CD14-positive monocyte (primary cell): ENCODE measurements at regions not wholly inside any gene's neighbourhood (a gene's known extent, or its start where the extent isn't known, plus 50 kb on each side); places are given as distances from the start of the nearest gene placed in this dataset.
A peak's percentile ranks its signal among the peaks of the same experiment; 100 is the strongest.

Experiments used
- DNase-seq, 3 donors: peaks; one replicate each; pipeline ENCODE4 v3.0.0-alpha.2; 2011 to 2022
- H2AFZ ChIP-seq: 2 replicates; pipeline ENCODE4 v1.6.0; 2012; ENCODE audit warnings: mild to moderate bottlenecking, low read depth, low read length, inconsistent platforms; ENCODE audit not compliant: insufficient read depth, poor library complexity, severe bottlenecking
- H3K27ac ChIP-seq, 2 donors: 1 replicate in 1 of 2; 2 replicates in 1 of 2; pipeline ENCODE4 v1.5.1; 2012 to 2013; ENCODE audit warnings: low read length in 2 of 2, control low read depth in 1 of 2, inconsistent platforms in 1 of 2, low read depth in 1 of 2, mild to moderate bottlenecking in 1 of 2
- H3K27me3 ChIP-seq, 2 donors: one replicate each; pipeline versions ENCODE4 v1.6.0 to v1.6.1; 2011 to 2013; ENCODE audit warnings: low read length in 2 of 2; ENCODE audit not compliant: control insufficient read depth in 2 of 2, insufficient read depth in 2 of 2
- H3K36me3 ChIP-seq, 2 donors: replicated peaks in 1 of 2; 1 replicate in 1 of 2; 2 replicates in 1 of 2; pipeline versions ENCODE4 v1.5.1 to v1.6.1; 2012 to 2013; ENCODE audit warnings: low read length in 2 of 2, control low read depth in 1 of 2, inconsistent platforms in 1 of 2, mild to moderate bottlenecking in 1 of 2; ENCODE audit not compliant: insufficient read depth in 2 of 2, control insufficient read depth in 1 of 2
- H3K4me1 ChIP-seq, 2 donors: 1 replicate in 1 of 2; 2 replicates in 1 of 2; pipeline versions ENCODE4 v1.5.1 to v1.6.1; 2012 to 2013; ENCODE audit warnings: low read length in 2 of 2, control low read depth in 1 of 2, inconsistent platforms in 1 of 2, mild to moderate bottlenecking in 1 of 2, moderate library complexity in 1 of 2; ENCODE audit not compliant: insufficient read depth in 2 of 2, control insufficient read depth in 1 of 2
- H3K4me2 ChIP-seq: replicated peaks from 2 replicates; pipeline ENCODE3; 2012; ENCODE audit warnings: low read length, moderate library complexity, mild to moderate bottlenecking; ENCODE audit not compliant: poor library complexity, severe bottlenecking; ENCODE audit errors: extremely low read depth
- H3K4me3 ChIP-seq, 3 experiments: fragments of 200-600 bp in 1 of 3; sonication (generic) in 1 of 3; replicated peaks in 1 of 3; 1 replicate in 2 of 3; 2 replicates in 1 of 3; pipeline ENCODE4 v1.5.1; 2011 to 2013; ENCODE audit warnings: low read length in 3 of 3, mild to moderate bottlenecking in 3 of 3, control low read depth in 2 of 3, low read depth in 2 of 3, inconsistent platforms in 1 of 3, moderate library complexity in 1 of 3
- H3K79me2 ChIP-seq: 2 replicates; pipeline ENCODE4 v1.6.0; 2012; ENCODE audit warnings: mild to moderate bottlenecking, control low read depth, inconsistent platforms, low read length, moderate library complexity; ENCODE audit not compliant: insufficient read depth
- H3K9ac ChIP-seq: 2 replicates; pipeline ENCODE4 v1.6.0; 2017; ENCODE audit warnings: low read length, mild to moderate bottlenecking; ENCODE audit not compliant: insufficient read depth, poor library complexity, severe bottlenecking
- H3K9me3 ChIP-seq, 2 donors: replicated peaks in 1 of 2; 1 replicate in 1 of 2; 2 replicates in 1 of 2; pipeline versions ENCODE4 v1.5.1 to v1.6.1; 2012 to 2013; ENCODE audit warnings: low read length in 2 of 2, control low read depth in 1 of 2; ENCODE audit not compliant: control insufficient read depth in 1 of 2, insufficient read depth in 1 of 2
- H4K20me1 ChIP-seq: 2 replicates; pipeline ENCODE4 v1.6.0; 2012; ENCODE audit warnings: mild to moderate bottlenecking, low read length, control low read depth, moderate library complexity; ENCODE audit not compliant: insufficient read depth
- H3K27ac Mint-ChIP-seq, 7 donors: one replicate each; pipeline ENCODE4 v1.8.0; 2020; ENCODE audit warnings: mild to moderate bottlenecking in 7 of 7, mixed read lengths in 7 of 7, moderate library complexity in 6 of 7, inconsistent platforms in 2 of 7
- H3K27me3 Mint-ChIP-seq, 3 donors: one replicate each; pipeline ENCODE4 v1.8.0; 2021 to 2022; ENCODE audit warnings: low read depth in 3 of 3, mild to moderate bottlenecking in 3 of 3, mixed read lengths in 3 of 3, moderate library complexity in 3 of 3, inconsistent platforms in 1 of 3
- H3K36me3 Mint-ChIP-seq, 2 donors: one replicate each; pipeline ENCODE4 v1.8.0; 2020; ENCODE audit warnings: mixed read lengths in 2 of 2, inconsistent platforms in 1 of 2, mild to moderate bottlenecking in 1 of 2
- H3K4me1 Mint-ChIP-seq: one replicate; pipeline ENCODE4 v1.8.0; 2020; ENCODE audit warnings: mild to moderate bottlenecking, mixed read lengths
- H3K4me3 Mint-ChIP-seq, 2 donors: one replicate each; pipeline ENCODE4 v1.8.0; 2020; ENCODE audit warnings: mild to moderate bottlenecking in 2 of 2, mixed read lengths in 2 of 2, moderate library complexity in 1 of 2
- H3K9me3 Mint-ChIP-seq, 7 donors: one replicate each; pipeline ENCODE4 v1.8.0; 2020 to 2022; ENCODE audit warnings: mixed read lengths in 7 of 7, mild to moderate bottlenecking in 6 of 7, moderate library complexity in 6 of 7, inconsistent platforms in 2 of 7
- WGBS: methylation state at CpG from one replicate; pipeline ENCODE4 v1.1.5; 2013; ENCODE audit warnings: missing lambda C conversion rate; ENCODE audit not compliant: insufficient coverage; 5-methylcytosine and 5-hydroxymethylcytosine counted together
- intact Hi-C, 2 donors: fragments of 100-400 bp; cut with micrococcal nuclease; formaldehyde crosslinking; loops; one replicate each; pipeline versions ENCODE4 v1.15.0 to v1.15.1; 2023
- TF ChIP-seq, protein P1 (sequence below): fragments of 200-600 bp; IDR thresholded peaks from one replicate; pipeline ENCODE4 v1.8.0; 2022; ENCODE audit warnings: antibody characterized with exemption, mild to moderate bottlenecking

DNA sequence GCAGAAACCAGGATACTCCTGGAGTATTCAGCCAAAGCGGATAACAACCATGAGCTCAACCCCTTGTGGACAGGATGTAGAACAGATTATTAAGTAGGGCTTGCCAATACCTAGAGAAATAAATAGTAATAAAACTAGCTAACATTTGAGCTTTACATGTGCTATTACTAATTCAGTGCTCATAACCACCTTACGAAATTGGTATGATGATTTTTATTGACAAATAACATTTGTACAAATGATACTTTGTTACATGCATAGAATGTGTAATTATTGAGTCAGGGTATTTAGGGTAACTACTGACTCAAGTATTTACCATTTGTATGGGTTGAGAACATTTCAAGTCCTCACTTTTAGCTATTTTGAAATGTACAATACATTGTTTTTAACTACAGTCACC, 287.9 kb downstream of the CDC5L start:
- no peaks in the 10 kb centered on the region for H3K36me3 Mint-ChIP-seq
- H3K27me3 Mint-ChIP-seq, result peaks cover 2 to 5% (median 5%) of the 10 kb centered on the region in 3 donors
- H3K27ac Mint-ChIP-seq, result no peak overlapping the region
- Histone ChIP-seq H4K20me1 (no peaks in the 10 kb centered on the region), H3K9ac (no peak overlapping the region), H3K9me3 (no peaks in the 10 kb centered on the region), H3K79me2 (no peaks in the 10 kb centered on the region), H3K36me3 (no peaks in the 10 kb centered on the region), H3K4me2 (no peak overlapping the region), H2AFZ (no peak overlapping the region), H3K27ac (no peak overlapping the region), H3K4me3 (no peak overlapping the region), H3K4me1 (no peaks in the 10 kb centered on the region), H3K27me3 (no peaks in the 10 kb centered on the region)
- H3K9me3 Mint-ChIP-seq, result peaks cover 0 to 1% (median 0%) of the 10 kb centered on the region in 7 donors
- no peaks in the 10 kb centered on the region for H3K4me1 Mint-ChIP-seq
- TF ChIP-seq, protein P1, sequence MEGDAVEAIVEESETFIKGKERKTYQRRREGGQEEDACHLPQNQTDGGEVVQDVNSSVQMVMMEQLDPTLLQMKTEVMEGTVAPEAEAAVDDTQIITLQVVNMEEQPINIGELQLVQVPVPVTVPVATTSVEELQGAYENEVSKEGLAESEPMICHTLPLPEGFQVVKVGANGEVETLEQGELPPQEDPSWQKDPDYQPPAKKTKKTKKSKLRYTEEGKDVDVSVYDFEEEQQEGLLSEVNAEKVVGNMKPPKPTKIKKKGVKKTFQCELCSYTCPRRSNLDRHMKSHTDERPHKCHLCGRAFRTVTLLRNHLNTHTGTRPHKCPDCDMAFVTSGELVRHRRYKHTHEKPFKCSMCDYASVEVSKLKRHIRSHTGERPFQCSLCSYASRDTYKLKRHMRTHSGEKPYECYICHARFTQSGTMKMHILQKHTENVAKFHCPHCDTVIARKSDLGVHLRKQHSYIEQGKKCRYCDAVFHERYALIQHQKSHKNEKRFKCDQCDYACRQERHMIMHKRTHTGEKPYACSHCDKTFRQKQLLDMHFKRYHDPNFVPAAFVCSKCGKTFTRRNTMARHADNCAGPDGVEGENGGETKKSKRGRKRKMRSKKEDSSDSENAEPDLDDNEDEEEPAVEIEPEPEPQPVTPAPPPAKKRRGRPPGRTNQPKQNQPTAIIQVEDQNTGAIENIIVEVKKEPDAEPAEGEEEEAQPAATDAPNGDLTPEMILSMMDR, result no peak
- no peak for DNase-seq
- no peak overlapping the region for H3K4me3 Mint-ChIP-seq
- intact Hi-C loops, result no loop called here
- WGBS, result no CpG with 5 or more reads among the region's 2 CpGs

DNA sequence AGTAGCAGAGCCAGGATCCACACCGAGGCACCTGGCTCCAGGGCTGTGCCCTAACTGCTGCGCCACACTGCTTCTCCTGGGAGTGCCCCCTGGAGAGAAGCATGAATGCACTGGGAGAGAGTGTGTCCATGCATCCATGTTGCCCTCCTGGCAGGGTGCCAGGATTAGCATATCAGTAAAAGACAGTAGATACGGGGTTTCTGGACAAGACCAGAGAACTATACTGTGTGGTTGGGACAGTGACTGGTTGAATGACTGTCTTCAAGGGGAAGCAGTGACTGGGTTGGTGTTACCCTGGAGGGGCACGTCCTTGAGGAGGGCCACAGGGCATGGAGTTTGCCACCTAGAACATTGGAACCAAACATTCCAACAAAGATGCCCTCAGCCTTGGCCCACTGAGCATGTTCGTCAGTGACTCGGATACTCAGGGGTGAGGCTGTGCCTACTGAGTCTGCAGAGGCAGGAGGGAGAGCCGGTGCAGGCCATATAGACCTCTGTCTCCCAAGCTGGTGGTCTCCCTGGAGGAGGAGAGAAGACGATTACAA, 288.8 kb downstream of the CDC5L start:
- TF ChIP-seq, protein P1, result no peak
- no peak for DNase-seq
- H3K4me1 ChIP-seq, result no peaks in the 10 kb centered on the region
- H3K4me3 ChIP-seq, result no peak overlapping the region
- no peak overlapping the region for H2AFZ ChIP-seq
- peak overlapping the region in 1 of 2 donors; percentile 21 for H3K4me3 Mint-ChIP-seq
- no peaks in the 10 kb centered on the region for H4K20me1 ChIP-seq
- H3K27ac ChIP-seq, result no peak overlapping the region
- no peaks in the 10 kb centered on the region for H3K27me3 ChIP-seq
- no peaks in the 10 kb centered on the region for H3K36me3 Mint-ChIP-seq
- H3K4me2 ChIP-seq, result no peak overlapping the region
- no peaks in the 10 kb centered on the region for H3K36me3 ChIP-seq
- WGBS, result 96% methylated on average over 8 of the region's 8 CpGs
- no peak overlapping the region for H3K27ac Mint-ChIP-seq
- H3K79me2 ChIP-seq, result no peaks in the 10 kb centered on the region
- H3K27me3 Mint-ChIP-seq, result peaks cover 2 to 9% (median 8%) of the 10 kb centered on the region in 3 donors
- H3K9me3 Mint-ChIP-seq, result peaks cover 0 to 1% (median 0%) of the 10 kb centered on the region in 7 donors
- no peak overlapping the region for H3K9ac ChIP-seq
- H3K9me3 ChIP-seq, result no peaks in the 10 kb centered on the region
- no peaks in the 10 kb centered on the region for H3K4me1 Mint-ChIP-seq
- intact Hi-C loops, result no loop called here
